ENCODE measurements at regions not wholly inside any gene's neighbourhood (a gene's known extent, or its start where the extent isn't known, plus 50 kb on each side); places are given as distances from the start of the nearest gene placed in this dataset.

GRCh38 chr3:177343122-177343625 lies 145.9 kb upstream of the TBL1XR1 start:
- Histone ChIP-seq H3K27ac (peak overlapping the region; percentile 23), H3K36me3 (no peaks in the 10 kb centered on the region), H3K4me3 (no peak overlapping the region), H3K9me3 (ENCODE audit: low read depth) (no peaks in the 10 kb centered on the region), H3K4me1 (ENCODE audit: low read depth) (peaks cover 37% of the 10 kb centered on the region), H3K27me3 (no peaks in the 10 kb centered on the region)
- DNase-seq (ENCODE audit: low read depth in 1 of 2, low spot score in 1 of 2) = no peak
- TF ChIP-seq CTCF (IDR thresholded peaks at IDR 0.05; ENCODE audit: low read depth, low read length) = no peak

GRCh38 chr3:177345049-177345972 lies 148.0 kb upstream of the TBL1XR1 start:
- TF ChIP-seq CTCF (IDR thresholded peaks at IDR 0.05; ENCODE audit: low read depth, low read length) = no peak
- Histone ChIP-seq H3K36me3 (no peaks in the 10 kb centered on the region), H3K4me3 (no peak overlapping the region), H3K27ac (peak overlapping the region; percentile 85), H3K9me3 (ENCODE audit: low read depth) (no peaks in the 10 kb centered on the region), H3K4me1 (ENCODE audit: low read depth) (peaks cover 37% of the 10 kb centered on the region), H3K27me3 (no peaks in the 10 kb centered on the region)
- peak; percentile 85 to 97 for DNase-seq (ENCODE audit: low read depth in 1 of 2, low spot score in 1 of 2)

GRCh38 chr3:177345973-177346503 lies 148.8 kb upstream of the TBL1XR1 start:
- H3K4me3 ChIP-seq = no peak overlapping the region
- peaks cover 37% of the 10 kb centered on the region for H3K4me1 ChIP-seq (ENCODE audit: low read depth)
- DNase-seq (ENCODE audit: low read depth in 1 of 2, low spot score in 1 of 2) = no peak
- peak overlapping the region; percentile 85 for H3K27ac ChIP-seq
- H3K36me3 ChIP-seq = no peaks in the 10 kb centered on the region
- H3K9me3 ChIP-seq (ENCODE audit: low read depth) = no peaks in the 10 kb centered on the region
- H3K27me3 ChIP-seq = no peaks in the 10 kb centered on the region
- no peak for TF ChIP-seq CTCF (IDR thresholded peaks at IDR 0.05; ENCODE audit: low read depth, low read length)

DNA sequence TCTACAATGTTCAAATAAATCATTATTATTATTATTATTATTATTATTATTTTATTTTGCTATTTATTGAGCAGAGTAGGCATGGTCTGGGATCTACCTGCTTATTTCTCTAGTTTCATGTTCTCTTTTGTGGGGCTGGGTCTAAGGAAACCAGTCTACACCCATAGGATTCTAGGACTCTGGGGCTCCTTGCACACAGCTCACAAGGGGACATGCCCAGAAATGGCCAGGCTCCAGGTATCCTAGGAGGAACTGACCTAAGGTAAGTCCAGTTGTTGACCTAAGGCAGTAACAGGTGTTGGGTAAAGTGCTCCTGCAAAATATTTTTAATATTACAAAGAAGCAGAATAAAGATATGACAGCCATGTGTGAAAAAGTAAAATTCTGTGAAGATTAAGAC lies 149.6 kb upstream of the TBL1XR1 start:
- no peak for TF ChIP-seq CTCF (IDR thresholded peaks at IDR 0.05; ENCODE audit: low read depth, low read length)
- H3K4me3 ChIP-seq = no peak overlapping the region
- no peaks in the 10 kb centered on the region for H3K27me3 ChIP-seq
- H3K36me3 ChIP-seq = no peaks in the 10 kb centered on the region
- no peaks in the 10 kb centered on the region for H3K9me3 ChIP-seq (ENCODE audit: low read depth)
- DNase-seq (ENCODE audit: low read depth in 1 of 2, low spot score in 1 of 2) = no peak
- H3K27ac ChIP-seq = no peak overlapping the region
- peaks cover 33% of the 10 kb centered on the region for H3K4me1 ChIP-seq (ENCODE audit: low read depth)

- H3K27ac ChIP-seq = no peak overlapping the region
- DNase-seq (ENCODE audit: low read depth in 1 of 2, low spot score in 1 of 2) = no peak
- no peak for TF ChIP-seq CTCF (IDR thresholded peaks at IDR 0.05; ENCODE audit: low read depth, low read length)
- no peak overlapping the region for H3K4me3 ChIP-seq
- H3K9me3 ChIP-seq (ENCODE audit: low read depth) = no peaks in the 10 kb centered on the region
- no peaks in the 10 kb centered on the region for H3K36me3 ChIP-seq
- H3K27me3 ChIP-seq = no peaks in the 10 kb centered on the region
- peaks cover 33% of the 10 kb centered on the region for H3K4me1 ChIP-seq (ENCODE audit: low read depth)
Observed at GRCh38 chr3:177347611-177348010, 150.3 kb upstream of the TBL1XR1 start.
